ENCODE measurements at regions not wholly inside any gene's neighbourhood (a gene's known extent, or its start where the extent isn't known, plus 50 kb on each side); places are given as distances from the start of the nearest gene placed in this dataset.

- DNase-seq (ENCODE audit: low spot score) = no peak
- in situ Hi-C loops (cut with MboI; ENCODE audit: low pct_unique_long_range_greater_than_20kb, low sequenced_read_pairs, unreplicated experiment) = no loop called here
- no peak for TF ChIP-seq CTCF (IDR thresholded peaks at IDR 0.05; ENCODE audit: extremely low read depth, insufficient read depth, missing control alignments)
Observed at GRCh38 chr10:33126742-33127141, 168.7 kb upstream of the ITGB1 start.

- in situ Hi-C loops (cut with MboI; ENCODE audit: low pct_unique_long_range_greater_than_20kb, low sequenced_read_pairs, unreplicated experiment) = no loop called here
- no peak for DNase-seq (ENCODE audit: low spot score)
- TF ChIP-seq CTCF (IDR thresholded peaks at IDR 0.05; ENCODE audit: extremely low read depth, insufficient read depth, missing control alignments) = no peak
Observed at GRCh38 chr10:33125522-33126517, 167.8 kb upstream of the ITGB1 start.

- in situ Hi-C loops (cut with MboI; ENCODE audit: low pct_unique_long_range_greater_than_20kb, low sequenced_read_pairs, unreplicated experiment) = no loop called here
- TF ChIP-seq CTCF (IDR thresholded peaks at IDR 0.05; ENCODE audit: extremely low read depth, insufficient read depth, missing control alignments) = no peak
- DNase-seq (ENCODE audit: low spot score) = no peak
Observed at GRCh38 chr10:33125111-33125510, 167.1 kb upstream of the ITGB1 start.

GRCh38 chr10:33123680-33124079 is 165.7 kb upstream of the ITGB1 start:
- in situ Hi-C loops (cut with MboI; ENCODE audit: low pct_unique_long_range_greater_than_20kb, low sequenced_read_pairs, unreplicated experiment) = no loop called here
- DNase-seq (ENCODE audit: low spot score) = no peak
- no peak for TF ChIP-seq CTCF (IDR thresholded peaks at IDR 0.05; ENCODE audit: extremely low read depth, insufficient read depth, missing control alignments)

GRCh38 chr10:33122014-33122809 is 164.2 kb upstream of the ITGB1 start:
- no peak for DNase-seq (ENCODE audit: low spot score)
- in situ Hi-C loops (cut with MboI; ENCODE audit: low pct_unique_long_range_greater_than_20kb, low sequenced_read_pairs, unreplicated experiment) = no loop called here

More at GRCh38 chr10:33122014-33122809, 164.2 kb upstream of the ITGB1 start:
- no peak for TF ChIP-seq CTCF (IDR thresholded peaks at IDR 0.05; ENCODE audit: extremely low read depth, insufficient read depth, missing control alignments)

All from GM13977 (cell line).